HG03457 (cell line): ENCODE measurements at regions not wholly inside any gene's neighbourhood (a gene's known extent, or its start where the extent isn't known, plus 50 kb on each side); places are given as distances from the start of the nearest gene placed in this dataset.

Experiments used
- ATAC-seq: cut with Tn5 transposase; IDR thresholded peaks from one replicate; pipeline ENCODE4 v1.9.1; 2021; ENCODE audit warnings: moderate number of reproducible peaks; ENCODE audit not compliant: unreplicated experiment

GRCh38 chr13:78239714-78240113 is 321.1 kb upstream of the EDNRB start:
- ATAC-seq = no peak

- ATAC-seq = no peak
Measured at GRCh38 chr13:78238911-78239310, 320.3 kb upstream of the EDNRB start.

- no peak for ATAC-seq
Measured at GRCh38 chr13:78228940-78229339, 310.3 kb upstream of the EDNRB start.

DNA sequence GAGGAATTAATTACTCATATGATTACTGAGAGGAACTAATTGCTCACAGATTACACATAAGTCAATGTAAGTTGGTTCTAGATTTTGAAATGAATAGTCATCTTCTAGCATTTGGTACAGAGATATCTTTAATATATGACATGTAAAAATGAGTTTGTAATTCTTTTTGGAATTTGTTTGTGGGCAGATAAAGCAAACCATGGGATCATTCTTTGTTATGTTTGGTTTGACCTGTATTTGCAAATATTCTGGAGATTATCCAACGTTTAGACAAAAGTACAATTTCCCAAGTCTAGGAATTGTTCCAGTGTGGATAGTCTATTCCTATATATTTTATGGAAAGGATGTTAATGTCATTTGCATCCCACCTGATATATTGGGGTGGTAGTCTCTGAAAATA is 309.6 kb upstream of the EDNRB start:
- ATAC-seq = no peak

GRCh38 chr13:78227709-78228108 is 309.1 kb upstream of the EDNRB start:
- ATAC-seq = no peak

DNA sequence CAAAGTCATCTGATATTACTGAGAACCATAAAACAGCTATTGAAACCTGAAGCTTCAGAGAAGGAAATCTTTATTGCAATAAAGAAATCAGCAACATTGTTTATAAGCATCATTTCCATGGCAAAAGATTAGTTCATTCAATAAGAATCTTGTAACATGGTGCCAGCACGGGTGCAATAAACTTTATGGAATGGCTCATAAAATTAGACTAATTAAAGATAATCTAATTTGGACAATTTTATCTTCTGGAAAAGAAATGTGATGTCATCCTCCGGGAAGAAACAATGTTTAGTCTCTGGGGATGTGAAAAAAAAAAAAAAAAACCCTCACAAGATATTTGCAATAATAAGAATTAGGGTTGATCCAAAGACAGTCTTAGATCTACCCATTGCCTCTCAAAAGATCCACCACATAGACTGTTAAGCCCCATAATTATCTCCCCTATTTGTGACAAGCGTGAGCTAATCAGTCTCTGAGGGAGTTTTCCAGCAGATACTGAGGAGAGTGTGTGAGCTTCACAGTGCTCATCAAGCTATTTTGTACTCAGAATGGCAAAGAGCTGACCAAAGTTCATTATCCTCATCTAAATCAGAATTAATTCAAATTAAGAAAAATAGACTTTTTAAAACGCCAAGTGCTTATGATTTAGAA is 297.0 kb upstream of the EDNRB start:
- no peak for ATAC-seq

GRCh38 chr13:78201411-78201810 is 282.8 kb upstream of the EDNRB start:
- peak; percentile 69 for ATAC-seq

DNA sequence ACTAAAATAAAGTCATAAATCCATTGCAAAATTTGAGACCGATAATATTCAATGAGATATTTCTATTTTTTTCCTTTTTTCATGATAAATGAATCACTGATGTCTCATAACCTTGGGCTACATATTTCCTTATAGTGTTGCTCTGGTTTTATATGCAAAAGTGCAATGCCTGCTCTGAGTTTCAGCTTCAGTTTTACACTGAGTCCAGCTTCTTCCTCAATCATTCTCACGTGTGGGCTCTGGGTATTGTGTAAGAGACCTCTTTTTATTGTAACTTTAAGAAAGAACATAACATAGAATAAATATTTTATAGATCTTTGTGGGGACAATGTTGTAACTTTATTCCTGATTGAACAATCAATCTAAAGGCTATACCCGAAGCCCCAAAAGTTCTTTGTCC is 280.2 kb upstream of the EDNRB start:
- ATAC-seq = no peak

DNA sequence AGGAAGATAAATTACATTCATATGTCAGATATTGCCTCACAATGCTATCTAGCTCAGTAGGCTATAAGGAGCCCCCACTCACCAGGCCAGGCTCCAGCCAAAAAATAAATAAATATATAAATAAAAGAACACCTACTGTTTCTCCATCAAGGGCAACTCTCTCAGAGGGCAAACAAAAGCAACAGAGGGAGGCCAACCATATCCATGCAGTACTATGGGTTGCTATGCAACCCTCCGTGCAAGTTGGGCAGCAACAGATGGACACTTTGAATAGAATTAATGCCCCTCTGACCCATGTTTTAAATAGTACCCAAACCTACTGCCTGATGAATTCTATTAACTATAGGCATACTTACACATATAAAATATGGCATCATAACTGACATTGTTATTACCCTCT is 279.8 kb upstream of the EDNRB start:
- no peak for ATAC-seq

- ATAC-seq = no peak
Measured at GRCh38 chr13:78197231-78197630, 278.6 kb upstream of the EDNRB start.

- ATAC-seq = no peak
Measured at GRCh38 chr13:78194904-78195639, 276.4 kb upstream of the EDNRB start.

- no peak for ATAC-seq
Measured at GRCh38 chr13:78193846-78194245, 275.2 kb upstream of the EDNRB start.

GRCh38 chr13:78192716-78193115 is 274.1 kb upstream of the EDNRB start:
- ATAC-seq = no peak

DNA sequence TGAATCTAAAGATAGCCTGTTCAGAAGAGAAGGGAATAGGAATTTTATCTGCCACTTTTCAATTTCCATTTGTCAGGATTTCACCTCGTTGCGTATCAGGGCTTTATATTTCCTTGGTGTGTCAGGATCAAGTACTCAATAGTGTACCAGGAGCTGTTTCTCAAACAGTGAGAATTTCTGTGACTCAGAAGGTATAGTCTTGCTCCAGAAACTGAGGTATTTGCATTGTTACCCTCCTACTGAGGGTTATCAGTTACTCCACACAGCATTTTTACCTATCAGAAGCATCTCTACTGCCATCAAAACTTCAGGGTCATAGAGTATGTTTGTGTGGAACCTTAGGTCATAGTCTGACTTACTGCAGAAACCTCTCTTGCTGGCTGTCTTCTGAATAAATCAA is 271.7 kb upstream of the EDNRB start:
- no peak for ATAC-seq

DNA sequence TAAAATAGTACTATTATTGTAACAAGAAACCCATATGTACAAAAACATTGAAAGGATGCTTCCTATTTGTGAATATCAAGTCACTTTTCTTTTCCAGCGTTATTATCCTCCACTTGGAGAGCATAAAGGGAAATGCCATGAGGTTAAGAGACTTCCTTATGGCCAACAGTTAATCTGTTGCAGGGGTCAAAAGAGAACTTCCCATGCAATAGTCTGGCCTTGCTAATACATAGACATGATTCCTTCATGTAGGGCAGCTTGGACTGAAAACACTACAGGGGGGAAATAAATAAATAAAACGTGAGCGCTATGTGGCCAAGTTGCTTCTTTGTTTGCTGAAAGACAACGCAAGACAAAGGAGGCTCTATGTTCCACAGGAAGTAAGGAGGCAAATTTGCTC is 269.1 kb upstream of the EDNRB start:
- no peak for ATAC-seq

GRCh38 chr13:78185700-78186099 is 267.1 kb upstream of the EDNRB start:
- no peak for ATAC-seq

DNA sequence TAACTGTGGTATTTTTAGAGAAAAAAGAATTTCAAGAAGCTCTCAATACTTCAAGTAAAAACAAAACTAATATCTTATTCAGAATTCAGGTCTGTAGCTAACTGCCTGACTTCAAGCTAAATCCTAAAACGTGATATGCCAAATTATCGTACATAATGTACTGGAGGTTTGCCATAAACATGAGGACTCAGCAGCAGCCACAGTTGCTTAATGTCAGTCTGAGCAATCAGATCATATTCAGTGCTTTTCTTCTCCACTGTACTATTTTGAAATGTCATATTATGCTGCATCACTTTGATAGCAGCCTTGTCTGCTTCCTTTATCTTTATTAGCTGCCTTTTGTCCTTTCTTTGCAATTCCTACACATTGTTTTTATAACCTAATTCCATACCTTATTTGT is 265.1 kb upstream of the EDNRB start:
- ATAC-seq = no peak

DNA sequence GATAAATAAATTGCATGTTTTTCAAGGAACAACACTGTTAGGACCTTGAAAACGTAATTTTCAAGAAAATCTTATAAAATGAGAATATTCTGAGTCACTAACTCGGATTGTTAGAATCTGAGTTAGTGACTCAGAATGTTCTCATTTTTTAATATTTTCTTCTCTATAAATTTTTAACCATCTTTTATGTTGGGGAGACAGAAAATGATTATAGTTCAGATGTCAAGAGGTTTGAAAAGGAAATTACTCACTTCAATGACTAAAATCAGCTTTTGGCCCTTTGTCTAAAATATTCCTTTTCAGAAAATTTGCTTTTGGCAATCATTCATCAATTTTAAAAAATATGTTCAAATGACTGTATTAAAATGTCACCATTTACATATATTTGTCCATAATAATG is 264.2 kb upstream of the EDNRB start:
- no peak for ATAC-seq

DNA sequence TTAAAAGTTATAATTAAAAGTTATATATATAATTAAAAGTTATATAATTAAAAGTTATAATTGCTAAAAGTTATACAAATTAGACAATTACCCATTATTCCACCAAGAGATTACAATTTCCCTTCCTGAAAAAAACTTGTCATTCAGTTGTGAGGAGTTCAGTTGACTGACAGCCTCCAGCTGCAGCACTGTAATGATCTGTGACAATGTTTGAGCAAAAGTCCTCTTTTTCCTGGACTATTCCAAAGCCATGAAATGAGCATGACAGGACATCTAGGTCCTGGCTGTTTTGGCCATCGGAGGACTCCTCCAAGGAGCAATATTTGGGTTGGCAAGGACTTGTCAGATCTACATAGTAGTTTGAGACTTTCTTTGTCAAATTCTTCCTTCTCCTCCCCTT is 258.7 kb upstream of the EDNRB start:
- no peak for ATAC-seq

GRCh38 chr13:78176880-78177279 is 258.2 kb upstream of the EDNRB start:
- no peak for ATAC-seq

DNA sequence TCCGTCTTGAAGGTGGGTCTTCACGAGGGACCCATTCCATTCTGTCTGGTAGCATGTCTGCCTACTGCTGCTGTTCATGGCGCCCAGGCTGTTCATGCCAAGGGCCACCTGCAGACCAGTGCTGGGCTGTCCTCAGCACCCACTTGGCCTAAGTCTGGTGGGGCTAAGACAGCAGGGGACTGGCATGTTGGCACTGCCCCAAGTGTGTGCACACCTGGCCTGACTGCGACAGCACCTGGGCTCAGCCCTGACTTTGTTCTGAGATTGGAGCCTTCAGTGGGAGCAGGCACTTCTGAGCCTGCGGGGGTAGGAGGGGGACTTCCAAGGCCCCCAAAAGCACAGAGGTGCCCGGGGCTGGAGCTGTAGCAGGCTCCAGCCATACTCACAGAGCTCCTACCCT is 250.8 kb upstream of the EDNRB start:
- no peak for ATAC-seq

- ATAC-seq = no peak
Measured at GRCh38 chr13:78168981-78169380, 250.3 kb upstream of the EDNRB start.

- no peak for ATAC-seq
Measured at GRCh38 chr13:78161266-78161665, 242.6 kb upstream of the EDNRB start.
